ENCODE measurements at regions not wholly inside any gene's neighbourhood (a gene's known extent, or its start where the extent isn't known, plus 50 kb on each side); places are given as distances from the start of the nearest gene placed in this dataset.

- TF ChIP-seq CTCF (IDR thresholded peaks at IDR 0.05): no peak
- TF ChIP-seq POLR2A (IDR thresholded peaks at IDR 0.05): no peak
Observed at GRCh38 chr2:200188876-200189275, 117.6 kb upstream of the SPATS2L start.

Measured in uterus (tissue), 2 donors.